HG03025 (cell line): ENCODE measurements at regions not wholly inside any gene's neighbourhood (a gene's known extent, or its start where the extent isn't known, plus 50 kb on each side); places are given as distances from the start of the nearest gene placed in this dataset.
A peak's percentile ranks its signal among the peaks of the same experiment; 100 is the strongest.
"Not testable (repeated sequence)": the region's sequence is repeated elsewhere in the genome, so short reads cannot be mapped to it uniquely, and the experiment has no call there.

Source experiments
- ATAC-seq: cut with Tn5 transposase; IDR thresholded peaks from one replicate; pipeline ENCODE4 v1.9.1; 2021; ENCODE audit warnings: mild to moderate bottlenecking, moderate library complexity; ENCODE audit not compliant: unreplicated experiment, low FRiP score

- ATAC-seq = no peak
These were observed 436.1 kb downstream of the TMEM121 start for GRCh38 chr14:105962532-105962931.

DNA sequence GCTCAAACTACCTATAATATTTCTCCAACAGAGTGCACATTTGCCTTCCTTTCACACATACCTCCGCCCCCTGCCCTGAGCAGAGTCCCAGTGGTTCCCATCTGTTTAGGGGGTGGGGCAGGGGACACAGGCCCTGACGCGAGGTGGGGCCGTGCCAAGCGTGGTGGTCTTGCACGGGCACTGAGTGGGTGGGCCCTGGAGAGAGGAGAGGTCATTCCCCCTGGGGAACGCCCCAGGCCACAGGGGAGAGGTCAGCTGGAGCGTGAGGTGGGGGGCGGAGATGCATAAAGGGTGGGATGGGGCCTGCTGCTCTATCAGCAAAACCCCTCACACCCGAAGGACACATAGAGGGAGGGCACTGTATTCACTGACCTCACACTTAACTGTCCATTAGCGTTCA lies 441.9 kb downstream of the TMEM121 start:
- no peak for ATAC-seq

DNA sequence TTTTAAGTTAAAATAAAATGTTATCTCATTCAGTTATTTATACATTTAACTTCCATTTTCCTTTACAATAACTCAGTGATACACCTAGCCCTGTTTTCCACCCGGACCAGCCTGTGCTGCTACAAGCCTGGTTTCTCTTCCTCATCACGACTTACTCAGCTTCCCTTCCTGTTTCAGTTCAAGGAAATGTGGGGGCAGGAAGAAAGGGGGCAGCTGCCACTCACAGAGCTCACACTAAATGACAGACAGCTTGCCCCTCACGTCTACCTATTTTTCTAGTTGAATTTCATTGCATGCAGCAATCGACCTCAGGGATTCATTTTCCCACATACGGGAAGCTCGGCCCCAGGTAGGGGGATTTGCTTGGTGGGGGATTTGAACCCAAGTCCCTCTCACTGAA lies 442.6 kb downstream of the TMEM121 start:
- not testable (repeated sequence) for ATAC-seq

GRCh38 chr14:105970821-105971220 lies 444.4 kb downstream of the TMEM121 start:
- not testable (repeated sequence) for ATAC-seq

GRCh38 chr14:105971593-105972500 lies 445.5 kb downstream of the TMEM121 start:
- ATAC-seq = no peak

DNA sequence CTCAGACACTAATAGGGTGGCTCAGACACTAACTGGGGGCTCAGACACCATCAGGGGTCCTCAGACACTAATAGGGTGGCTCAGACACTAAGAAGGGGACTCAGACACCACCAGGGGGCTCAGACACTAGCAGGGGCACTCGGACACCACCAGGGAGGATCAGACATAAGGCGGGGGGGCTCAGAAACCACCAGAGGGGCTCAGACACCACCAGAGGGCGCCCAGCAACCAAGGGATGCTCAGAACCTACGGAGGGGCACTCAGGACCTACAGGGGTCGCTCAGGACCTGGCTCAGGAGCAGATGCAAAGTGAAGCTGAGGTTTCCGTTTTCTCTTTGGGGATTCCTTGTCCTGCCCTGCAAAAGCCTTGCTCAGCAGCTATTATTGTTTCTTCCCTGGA lies 448.5 kb downstream of the TMEM121 start:
- ATAC-seq = no peak

DNA sequence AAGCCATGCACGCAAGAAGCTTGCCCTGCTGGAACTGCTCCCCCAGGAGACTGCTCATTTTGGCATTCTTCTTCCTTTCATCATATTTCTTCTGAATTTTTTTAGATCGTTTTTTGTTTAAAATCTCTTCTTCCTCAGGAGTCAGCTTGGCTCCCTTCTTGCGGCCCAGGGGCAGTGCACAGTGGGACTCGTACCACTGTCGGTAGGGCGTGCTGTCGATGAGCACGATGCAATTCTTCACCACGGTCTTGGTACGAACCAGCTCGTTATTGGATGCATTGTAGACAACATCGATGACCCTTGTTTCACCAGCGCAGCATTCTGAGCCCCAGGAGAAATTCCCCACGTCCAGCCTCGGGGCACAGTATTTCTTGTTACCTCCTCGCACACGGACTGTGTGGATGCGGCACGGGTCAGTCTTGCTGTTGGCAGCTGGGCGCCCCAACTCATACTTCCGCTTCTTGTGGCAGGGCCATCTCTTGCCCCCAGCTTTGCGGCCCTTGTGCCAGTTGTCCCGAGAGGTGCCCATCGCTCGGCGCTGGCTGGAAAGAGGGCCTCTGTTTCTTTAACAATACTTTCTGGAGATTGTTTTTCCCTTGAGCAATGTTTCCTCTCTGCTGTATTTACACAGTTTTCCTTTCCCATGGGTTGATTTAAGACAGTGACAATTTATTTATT lies 452.4 kb downstream of the TMEM121 start:
- ATAC-seq = no peak

GRCh38 chr14:105979446-105979845 lies 453.1 kb downstream of the TMEM121 start:
- no peak for ATAC-seq

DNA sequence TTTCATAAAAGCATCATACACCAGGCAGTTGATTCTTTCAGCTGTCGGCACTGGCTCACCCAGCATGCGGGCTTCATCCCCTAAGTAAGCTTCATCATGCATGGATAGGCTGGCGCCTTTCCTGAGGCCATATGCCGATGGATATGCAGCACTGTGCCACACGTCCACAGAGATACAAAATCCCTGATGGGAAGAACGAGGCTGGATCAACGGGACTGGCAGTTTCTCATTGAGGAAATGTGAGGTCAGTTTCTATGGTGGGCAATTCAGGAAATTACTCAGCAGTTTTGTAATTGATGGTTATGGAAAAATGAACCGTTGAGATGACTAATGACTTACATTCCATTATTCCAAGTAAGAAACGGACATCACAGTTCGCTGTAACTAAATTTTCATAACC lies 453.8 kb downstream of the TMEM121 start:
- no peak for ATAC-seq

DNA sequence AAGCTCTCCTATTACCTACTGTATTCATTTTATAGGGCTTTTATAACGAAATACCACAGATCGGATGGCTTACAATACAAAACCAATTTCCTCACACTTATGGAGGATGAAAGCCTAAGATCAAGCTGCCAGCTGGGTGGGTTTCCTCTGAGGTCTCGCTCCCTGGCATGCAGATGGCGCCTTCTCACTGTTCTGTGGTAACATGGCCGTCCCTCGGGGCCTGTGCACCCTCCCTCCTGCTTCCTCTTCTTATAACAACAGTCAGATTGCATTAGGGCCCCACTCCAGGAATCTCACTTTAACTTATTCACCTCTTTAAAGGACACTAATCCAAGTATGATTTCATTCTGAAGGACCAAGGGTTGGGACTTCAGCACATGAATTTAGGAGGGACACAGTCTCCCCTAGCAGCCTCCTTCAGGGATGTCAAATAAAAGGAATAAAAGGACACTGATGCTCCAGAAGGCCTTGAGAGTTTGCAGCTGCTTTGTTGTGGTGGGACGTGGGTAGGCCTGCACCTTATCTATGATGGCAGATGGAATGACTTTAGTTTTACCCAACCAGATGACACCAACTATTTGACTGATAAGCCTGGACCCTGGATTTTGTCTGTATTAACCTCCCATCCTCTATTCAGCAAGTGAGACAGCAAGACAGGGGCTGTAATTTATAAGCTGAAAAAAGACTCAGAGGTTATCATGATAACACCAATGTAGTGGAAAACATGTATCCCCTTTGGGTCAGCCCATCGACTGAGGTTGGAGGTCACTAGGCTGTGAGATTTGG lies 455.3 kb downstream of the TMEM121 start:
- ATAC-seq = not testable (repeated sequence)

GRCh38 chr14:105982664-105983063 lies 456.3 kb downstream of the TMEM121 start:
- ATAC-seq = no peak

DNA sequence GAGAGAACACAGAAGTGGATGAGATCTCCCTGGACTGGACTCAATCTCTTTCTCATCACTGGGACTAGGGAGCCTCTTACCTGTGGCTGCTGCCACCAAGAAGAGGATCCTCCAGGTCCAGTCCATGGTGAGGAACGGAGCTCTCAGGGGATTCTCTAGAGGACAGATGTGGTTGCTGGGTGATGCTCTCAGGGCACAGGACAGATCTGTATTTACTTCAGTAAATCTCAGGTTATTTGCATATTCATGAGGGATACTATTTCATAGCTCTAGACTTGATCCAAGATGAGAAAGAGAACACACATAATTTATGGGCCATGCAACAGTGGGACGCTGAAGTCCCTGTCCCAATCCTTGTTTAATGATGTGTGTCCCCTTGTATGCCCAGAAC lies 460.5 kb downstream of the TMEM121 start:
- no peak for ATAC-seq

DNA sequence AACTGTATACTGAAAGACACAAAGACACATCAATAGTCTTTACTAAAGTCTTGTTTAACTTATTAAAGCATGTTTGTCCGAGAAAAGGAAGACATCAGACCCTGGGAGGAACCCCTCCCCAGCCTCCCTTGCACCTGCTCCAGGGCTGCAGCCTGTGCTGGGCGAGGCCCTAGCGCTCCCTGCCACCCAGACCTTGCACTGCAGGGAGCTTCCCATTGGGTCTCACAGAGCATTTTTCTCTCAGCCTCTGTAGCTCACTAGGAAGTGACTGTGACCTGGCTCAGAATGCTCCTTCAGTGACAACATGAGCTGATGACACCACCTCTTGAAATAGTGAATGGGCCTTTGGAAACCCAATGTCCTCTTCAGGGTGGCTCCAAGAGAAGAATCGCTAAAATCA lies 461.2 kb downstream of the TMEM121 start:
- ATAC-seq = no peak

- ATAC-seq = no peak
These were observed 463.4 kb downstream of the TMEM121 start for GRCh38 chr14:105989566-105990302.

GRCh38 chr14:105991677-105992076 lies 465.3 kb downstream of the TMEM121 start:
- not testable (repeated sequence) for ATAC-seq

DNA sequence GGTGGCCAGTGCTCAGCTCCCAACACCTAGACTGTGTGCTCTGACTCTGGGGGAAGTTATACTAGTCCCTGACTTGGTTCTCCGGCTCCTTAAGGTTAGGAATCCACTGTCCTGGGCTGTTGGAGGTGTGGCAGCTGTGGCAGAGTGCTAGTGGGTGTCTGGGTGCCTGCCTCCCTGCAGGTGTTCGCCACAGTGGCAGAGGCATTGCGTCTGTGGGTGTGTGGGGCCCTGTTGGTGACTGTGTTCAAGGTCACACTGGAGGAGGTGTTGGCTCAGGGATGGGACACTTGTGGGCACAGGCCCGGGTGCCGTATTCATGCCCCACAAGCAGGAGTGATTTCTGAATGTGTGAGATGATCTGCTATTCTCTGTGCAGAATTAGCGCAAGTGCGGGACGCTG lies 467.4 kb downstream of the TMEM121 start:
- no peak for ATAC-seq

GRCh38 chr14:105995011-105995710 lies 468.8 kb downstream of the TMEM121 start:
- ATAC-seq = not testable (repeated sequence)

DNA sequence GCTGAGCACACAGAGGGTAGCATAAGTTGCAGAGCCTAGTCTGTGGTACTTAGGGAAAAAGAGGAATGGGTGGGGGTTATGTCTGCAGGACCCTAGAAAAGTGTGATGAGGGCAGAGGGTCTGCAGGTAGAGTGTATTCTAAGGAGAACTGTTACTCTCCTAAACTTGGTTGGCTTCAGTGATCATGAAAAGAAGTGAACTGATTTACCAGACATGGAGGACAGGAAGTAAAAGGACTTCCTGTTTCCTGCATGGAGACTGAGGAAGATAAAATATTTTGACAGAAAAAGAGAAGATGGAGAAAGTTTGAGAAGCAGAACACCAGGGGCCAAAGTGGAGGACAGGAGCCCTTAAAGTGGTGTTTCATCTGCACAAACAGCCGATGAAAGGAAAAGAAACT lies 472.2 kb downstream of the TMEM121 start:
- ATAC-seq = not testable (repeated sequence)

DNA sequence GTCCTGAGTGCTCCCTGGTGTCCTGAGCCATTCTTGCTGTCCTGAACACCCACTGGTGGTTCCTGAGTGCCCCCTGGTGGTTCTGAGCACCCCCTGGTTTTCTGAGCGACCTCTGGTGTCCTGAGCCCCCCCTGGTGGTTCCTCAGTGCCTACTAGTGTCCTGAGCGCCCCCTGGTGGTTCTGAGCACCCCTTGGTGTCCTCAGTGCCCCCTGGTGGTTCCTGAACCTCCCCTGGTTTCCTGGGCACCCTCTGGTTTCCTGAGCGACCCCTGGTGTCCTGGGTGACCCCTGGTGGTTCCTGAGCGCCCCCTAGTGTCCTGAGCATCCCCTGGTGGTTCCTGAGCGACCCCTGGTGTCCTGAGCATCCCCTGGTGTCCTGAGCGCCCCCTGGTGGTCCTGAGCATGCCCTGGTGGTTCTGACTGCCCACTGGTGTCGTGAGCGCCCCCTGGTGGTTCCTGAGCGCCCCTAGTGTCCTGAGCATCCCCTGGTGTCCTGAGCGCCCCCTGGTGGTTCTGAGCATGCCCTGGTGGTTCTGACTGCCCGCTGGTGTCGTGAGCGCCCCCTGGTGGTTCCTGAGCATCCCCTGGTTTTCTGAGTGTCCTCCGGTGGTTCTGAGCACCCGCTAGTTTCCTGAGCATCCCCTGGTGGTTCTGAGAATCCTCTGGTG lies 473.1 kb downstream of the TMEM121 start:
- peak; percentile 65 for ATAC-seq
